ENCODE measurements at regions not wholly inside any gene's neighbourhood (a gene's known extent, or its start where the extent isn't known, plus 50 kb on each side); places are given as distances from the start of the nearest gene placed in this dataset.

DNA sequence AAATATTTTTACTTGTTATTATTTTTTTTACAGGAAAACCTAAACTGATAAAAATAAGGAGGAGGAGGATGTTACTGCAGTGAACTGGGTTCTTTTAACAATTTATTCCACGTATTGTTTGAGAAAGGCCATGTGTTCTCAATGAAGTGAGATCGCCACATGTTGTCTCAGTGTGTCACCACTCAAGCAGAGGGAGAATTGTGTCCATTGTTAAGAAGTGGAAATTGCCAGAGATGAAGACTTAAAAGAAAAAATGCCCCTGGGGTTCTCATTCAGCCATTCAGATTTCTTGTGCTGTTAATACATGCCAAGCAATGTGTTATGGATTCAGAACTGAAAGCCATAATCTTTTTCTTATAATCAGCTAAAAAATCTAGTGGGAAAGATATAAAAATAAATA, 297.1 kb downstream of the NSUN3 start:
- H3K27me3 Mint-ChIP-seq (ENCODE audit: low read depth in 2 of 2): no peaks in the 10 kb centered on the region
- no peaks in the 10 kb centered on the region for H3K27me3 ChIP-seq (ENCODE audit: control insufficient read depth, insufficient read depth, low read length)
- no peaks in the 10 kb centered on the region for H3K4me1 Mint-ChIP-seq
- WGBS (ENCODE audit: insufficient coverage): 95% methylated on average over 2 of the region's 2 CpGs
- ATAC-seq (no peak), DNase-seq (no peak)
- no peak overlapping the region for H3K4me3 Mint-ChIP-seq
- no peak overlapping the region for H3K4me3 ChIP-seq (ENCODE audit: low read length)
- intact Hi-C loops (cut with micrococcal nuclease): no loop called here
- H3K27ac Mint-ChIP-seq: no peak overlapping the region
- no peaks in the 10 kb centered on the region for H3K36me3 ChIP-seq (ENCODE audit: control insufficient read depth, insufficient read depth, low read length)
- TF ChIP-seq, protein P1, sequence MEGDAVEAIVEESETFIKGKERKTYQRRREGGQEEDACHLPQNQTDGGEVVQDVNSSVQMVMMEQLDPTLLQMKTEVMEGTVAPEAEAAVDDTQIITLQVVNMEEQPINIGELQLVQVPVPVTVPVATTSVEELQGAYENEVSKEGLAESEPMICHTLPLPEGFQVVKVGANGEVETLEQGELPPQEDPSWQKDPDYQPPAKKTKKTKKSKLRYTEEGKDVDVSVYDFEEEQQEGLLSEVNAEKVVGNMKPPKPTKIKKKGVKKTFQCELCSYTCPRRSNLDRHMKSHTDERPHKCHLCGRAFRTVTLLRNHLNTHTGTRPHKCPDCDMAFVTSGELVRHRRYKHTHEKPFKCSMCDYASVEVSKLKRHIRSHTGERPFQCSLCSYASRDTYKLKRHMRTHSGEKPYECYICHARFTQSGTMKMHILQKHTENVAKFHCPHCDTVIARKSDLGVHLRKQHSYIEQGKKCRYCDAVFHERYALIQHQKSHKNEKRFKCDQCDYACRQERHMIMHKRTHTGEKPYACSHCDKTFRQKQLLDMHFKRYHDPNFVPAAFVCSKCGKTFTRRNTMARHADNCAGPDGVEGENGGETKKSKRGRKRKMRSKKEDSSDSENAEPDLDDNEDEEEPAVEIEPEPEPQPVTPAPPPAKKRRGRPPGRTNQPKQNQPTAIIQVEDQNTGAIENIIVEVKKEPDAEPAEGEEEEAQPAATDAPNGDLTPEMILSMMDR (IDR thresholded peaks at IDR 0.05): no peak
- no peaks in the 10 kb centered on the region for H3K9me3 ChIP-seq (ENCODE audit: control insufficient read depth, insufficient read depth, low read length)
- H3K4me1 ChIP-seq (ENCODE audit: control insufficient read depth, insufficient read depth, low read length): no peaks in the 10 kb centered on the region
- no peak overlapping the region for H3K27ac ChIP-seq (ENCODE audit: low read length)
- no peaks in the 10 kb centered on the region for H3K36me3 Mint-ChIP-seq
- H3K9me3 Mint-ChIP-seq: peaks cover 4 to 10% of the 10 kb centered on the region in 2 donors

DNA sequence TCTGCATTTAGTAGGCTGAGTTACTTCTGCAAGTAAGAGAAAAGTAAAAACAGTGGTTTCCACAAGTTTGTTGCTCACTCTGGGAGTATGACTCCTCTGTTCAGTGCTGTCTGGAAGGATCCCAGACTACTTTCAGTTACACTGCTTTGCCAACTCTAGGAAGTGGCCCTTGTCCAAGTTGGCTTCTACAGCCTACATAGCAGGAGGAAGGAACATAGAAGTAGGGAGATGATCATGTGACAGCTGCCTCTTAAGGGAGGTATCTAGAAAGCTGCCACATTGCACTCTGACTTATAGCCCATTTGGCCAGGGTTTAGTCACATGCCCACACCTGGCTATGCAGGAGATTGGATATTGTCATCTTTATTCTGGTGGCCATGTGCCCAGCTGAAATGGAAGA, 298.1 kb downstream of the NSUN3 start:
- H3K27me3 ChIP-seq (ENCODE audit: control insufficient read depth, insufficient read depth, low read length): no peaks in the 10 kb centered on the region
- Mint-ChIP-seq H3K9me3 (peaks cover 4 to 10% of the 10 kb centered on the region in 2 donors), H3K36me3 (no peaks in the 10 kb centered on the region), H3K4me1 (no peaks in the 10 kb centered on the region), H3K4me3 (no peak overlapping the region), H3K27me3 (ENCODE audit: low read depth in 2 of 2) (no peaks in the 10 kb centered on the region), H3K27ac (no peak overlapping the region)
- H3K4me1 ChIP-seq (ENCODE audit: control insufficient read depth, insufficient read depth, low read length): no peaks in the 10 kb centered on the region
- ATAC-seq: no peak
- no peaks in the 10 kb centered on the region for H3K36me3 ChIP-seq (ENCODE audit: control insufficient read depth, insufficient read depth, low read length)
- DNase-seq: no peak
- no peak overlapping the region for H3K27ac ChIP-seq (ENCODE audit: low read length)
- TF ChIP-seq, protein P1 (IDR thresholded peaks at IDR 0.05): no peak
- no peaks in the 10 kb centered on the region for H3K9me3 ChIP-seq (ENCODE audit: control insufficient read depth, insufficient read depth, low read length)
- intact Hi-C loops (cut with micrococcal nuclease): no loop called here
- no peak overlapping the region for H3K4me3 ChIP-seq (ENCODE audit: low read length)

DNA sequence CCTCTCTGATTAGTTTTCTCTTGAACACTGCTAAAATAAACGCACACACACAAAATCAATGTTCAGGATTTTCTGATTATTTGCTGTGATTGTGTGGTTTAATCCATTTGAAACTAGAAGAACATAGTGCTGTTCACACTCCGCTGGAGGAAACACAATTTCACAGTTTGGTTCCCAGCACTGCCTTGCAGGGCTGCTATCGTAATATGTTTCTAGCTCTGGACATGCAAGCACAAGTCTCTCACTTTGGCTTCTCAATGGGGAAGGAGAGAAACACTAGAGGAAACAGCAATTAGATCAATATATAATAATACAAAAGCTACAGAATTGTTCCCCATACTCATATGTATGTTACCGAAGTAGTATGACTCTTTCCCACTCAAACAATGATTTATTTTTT, 299.5 kb downstream of the NSUN3 start:
- no peaks in the 10 kb centered on the region for H3K4me1 Mint-ChIP-seq
- no peak for ATAC-seq
- no peak overlapping the region for H3K27ac Mint-ChIP-seq
- H3K4me3 ChIP-seq (ENCODE audit: low read length): no peak overlapping the region
- H3K36me3 ChIP-seq (ENCODE audit: control insufficient read depth, insufficient read depth, low read length): no peaks in the 10 kb centered on the region
- no peak overlapping the region for H3K4me3 Mint-ChIP-seq
- no peaks in the 10 kb centered on the region for H3K27me3 ChIP-seq (ENCODE audit: control insufficient read depth, insufficient read depth, low read length)
- no peaks in the 10 kb centered on the region for H3K36me3 Mint-ChIP-seq
- DNase-seq: no peak
- H3K9me3 ChIP-seq (ENCODE audit: control insufficient read depth, insufficient read depth, low read length): no peaks in the 10 kb centered on the region
- no peaks in the 10 kb centered on the region for H3K4me1 ChIP-seq (ENCODE audit: control insufficient read depth, insufficient read depth, low read length)
- 43% methylated on average over 2 of the region's 4 CpGs for WGBS (ENCODE audit: insufficient coverage)
- no peaks in the 10 kb centered on the region for H3K27me3 Mint-ChIP-seq (ENCODE audit: low read depth in 2 of 2)
- intact Hi-C loops (cut with micrococcal nuclease): no loop called here
- TF ChIP-seq, protein P1 (IDR thresholded peaks at IDR 0.05): no peak
- H3K27ac ChIP-seq (ENCODE audit: low read length): no peak overlapping the region
- peaks cover 5 to 9% of the 10 kb centered on the region in 2 donors for H3K9me3 Mint-ChIP-seq

DNA sequence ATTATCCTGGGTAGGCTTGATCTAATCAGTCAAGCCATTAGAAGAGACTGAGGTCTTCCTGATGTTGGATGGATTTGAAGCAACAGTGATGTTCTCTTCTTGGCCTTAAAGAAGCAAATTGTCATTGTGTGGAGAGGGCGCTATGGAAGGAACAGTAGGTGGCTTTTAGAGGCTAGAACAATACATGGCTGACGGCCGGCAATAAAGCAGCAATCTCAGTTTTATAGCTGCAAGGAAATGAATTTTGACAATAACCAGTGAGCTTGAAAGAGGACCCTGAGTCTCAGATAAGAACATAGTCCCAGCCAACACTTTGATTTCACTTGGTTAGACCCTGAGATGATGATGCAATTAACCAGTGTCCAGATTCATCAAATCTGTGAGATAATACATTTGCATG, 302.1 kb downstream of the NSUN3 start:
- Histone ChIP-seq H3K4me1 (ENCODE audit: control insufficient read depth, insufficient read depth, low read length) (no peaks in the 10 kb centered on the region), H3K36me3 (ENCODE audit: control insufficient read depth, insufficient read depth, low read length) (no peaks in the 10 kb centered on the region), H3K27me3 (ENCODE audit: control insufficient read depth, insufficient read depth, low read length) (no peaks in the 10 kb centered on the region), H3K9me3 (ENCODE audit: control insufficient read depth, insufficient read depth, low read length) (no peaks in the 10 kb centered on the region), H3K4me3 (ENCODE audit: low read length) (no peak overlapping the region), H3K27ac (ENCODE audit: low read length) (no peak overlapping the region)
- TF ChIP-seq, protein P1 (IDR thresholded peaks at IDR 0.05): no peak
- ATAC-seq (no peak), DNase-seq (no peak)
- WGBS (ENCODE audit: insufficient coverage): 98% methylated on average over 3 of the region's 3 CpGs
- intact Hi-C loops (cut with micrococcal nuclease): no loop called here
- Mint-ChIP-seq H3K36me3 (peaks cover 5% of the 10 kb centered on the region), H3K9me3 (peaks cover 7 to 18% of the 10 kb centered on the region in 2 donors), H3K27ac (no peak overlapping the region), H3K4me1 (no peaks in the 10 kb centered on the region), H3K27me3 (ENCODE audit: low read depth in 2 of 2) (no peaks in the 10 kb centered on the region), H3K4me3 (no peak overlapping the region)

Measured in natural killer cell (primary cell).